WTC11 (cell line): ENCODE measurements at regions not wholly inside any gene's neighbourhood (a gene's known extent, or its start where the extent isn't known, plus 50 kb on each side); places are given as distances from the start of the nearest gene placed in this dataset.

Source experiments
- AFF4 ChIP-seq: sonication (generic); formaldehyde crosslinking; IDR thresholded peaks from 2 replicates; pipeline ENCODE4 v1.8.1; 2023; ENCODE audit warnings: mild to moderate bottlenecking, missing genetic modification reagents, borderline replicate concordance
- ATF1 ChIP-seq: sonication (generic); formaldehyde crosslinking; IDR thresholded peaks from 2 replicates; pipeline ENCODE4 v1.8.1; 2023; ENCODE audit warnings: mild to moderate bottlenecking, moderate library complexity, missing genetic modification reagents
- CREM ChIP-seq: sonication (generic); formaldehyde crosslinking; IDR thresholded peaks from 2 replicates; pipeline ENCODE4 v1.8.1; 2022; ENCODE audit warnings: mild to moderate bottlenecking, missing genetic modification reagents, moderate library complexity
- CTCF ChIP-seq: fragments of 200-600 bp; IDR thresholded peaks from 2 replicates; pipeline ENCODE4 v1.8.0; 2022; ENCODE audit warnings: antibody characterized with exemption
- HMGA2 ChIP-seq: fragments of 250-450 bp; sonication (Bioruptor Pico); IDR thresholded peaks from 2 replicates; pipeline ENCODE4 v1.4.0; 2021; ENCODE audit warnings: mild to moderate bottlenecking, moderate library complexity
- SP1 ChIP-seq: sonication (generic); formaldehyde crosslinking; conservative IDR thresholded peaks from 2 replicates; pipeline ENCODE4 v1.8.1; 2022; ENCODE audit warnings: missing genetic modification reagents
- STAT6 ChIP-seq: sonication (generic); formaldehyde crosslinking; conservative IDR thresholded peaks from 2 replicates; pipeline ENCODE4 v1.8.1; 2023; ENCODE audit warnings: mild to moderate bottlenecking, low read depth, missing genetic modification reagents, moderate library complexity
- TEAD1 ChIP-seq: sonication (generic); formaldehyde crosslinking; IDR thresholded peaks from 2 replicates; pipeline ENCODE4 v1.8.0; 2022; ENCODE audit warnings: mild to moderate bottlenecking, missing genetic modification reagents
- USF2 ChIP-seq: sonication (generic); formaldehyde crosslinking; IDR thresholded peaks from 2 replicates; pipeline ENCODE4 v1.8.1; 2023; ENCODE audit warnings: mild to moderate bottlenecking, missing genetic modification reagents, moderate library complexity
- ZNF425 ChIP-seq: fragments of 250-450 bp; sonication (Bioruptor Pico); conservative IDR thresholded peaks from 2 replicates; pipeline ENCODE4 v1.9.0; 2021; ENCODE audit warnings: mild to moderate bottlenecking
- TF ChIP-seq, protein P1 (sequence below): fragments of 250-450 bp; sonication (Bioruptor Pico); IDR thresholded peaks from 2 replicates; pipeline ENCODE4 v2.1.2; 2022; ENCODE audit warnings: mild to moderate bottlenecking, moderate library complexity
- TF ChIP-seq, protein P2 (sequence below): sonication (generic); formaldehyde crosslinking; conservative IDR thresholded peaks from 2 replicates; pipeline ENCODE4 v1.8.1; 2022; ENCODE audit warnings: mild to moderate bottlenecking, missing genetic modification reagents

GRCh38 chr3:148532774-148533173 lies 164.9 kb upstream of the AGTR1 start:
- TF ChIP-seq STAT6 (no peak), SP1 (CRISPR knock-in tag) (no peak), ZNF425 (CRISPR knock-in tag) (no peak), CTCF (no peak), AFF4 (CRISPR knock-in tag) (no peak), USF2 (no peak), TEAD1 (CRISPR knock-in tag) (no peak), HMGA2 (CRISPR knock-in tag) (peak; percentile 96), CREM (CRISPR knock-in tag) (no peak), ATF1 (CRISPR knock-in tag) (no peak)
- TF ChIP-seq, protein P1, sequence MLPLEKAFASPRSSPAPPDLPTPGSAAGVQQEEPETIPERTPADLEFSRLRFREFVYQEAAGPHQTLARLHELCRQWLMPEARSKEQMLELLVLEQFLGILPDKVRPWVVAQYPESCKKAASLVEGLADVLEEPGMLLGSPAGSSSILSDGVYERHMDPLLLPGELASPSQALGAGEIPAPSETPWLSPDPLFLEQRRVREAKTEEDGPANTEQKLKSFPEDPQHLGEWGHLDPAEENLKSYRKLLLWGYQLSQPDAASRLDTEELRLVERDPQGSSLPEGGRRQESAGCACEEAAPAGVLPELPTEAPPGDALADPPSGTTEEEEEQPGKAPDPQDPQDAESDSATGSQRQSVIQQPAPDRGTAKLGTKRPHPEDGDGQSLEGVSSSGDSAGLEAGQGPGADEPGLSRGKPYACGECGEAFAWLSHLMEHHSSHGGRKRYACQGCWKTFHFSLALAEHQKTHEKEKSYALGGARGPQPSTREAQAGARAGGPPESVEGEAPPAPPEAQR = no peak
- TF ChIP-seq, protein P2, sequence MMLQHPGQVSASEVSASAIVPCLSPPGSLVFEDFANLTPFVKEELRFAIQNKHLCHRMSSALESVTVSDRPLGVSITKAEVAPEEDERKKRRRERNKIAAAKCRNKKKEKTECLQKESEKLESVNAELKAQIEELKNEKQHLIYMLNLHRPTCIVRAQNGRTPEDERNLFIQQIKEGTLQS (CRISPR knock-in tag) = no peak
